ENCODE measurements at regions not wholly inside any gene's neighbourhood (a gene's known extent, or its start where the extent isn't known, plus 50 kb on each side); places are given as distances from the start of the nearest gene placed in this dataset.

GRCh38 chr3:191944835-191945234, 483.9 kb downstream of the PYDC2 start:
- H3K36me3 Mint-ChIP-seq (ENCODE audit: low read depth): no peaks in the 10 kb centered on the region
- Histone ChIP-seq H3K4me1 (ENCODE audit: insufficient read depth, low read length) (no peaks in the 10 kb centered on the region), H3K27me3 (ENCODE audit: control insufficient read depth in 1 of 2, insufficient read depth in 2 of 2, low read length in 2 of 2) (no peaks in the 10 kb centered on the region), H3K27ac (ENCODE audit: low read depth in 1 of 2, low read length in 2 of 2) (no peak overlapping the region), H3K4me3 (ENCODE audit: low read length) (no peak overlapping the region), H3K9me3 (ENCODE audit: control insufficient read depth in 1 of 2, insufficient read depth in 1 of 2, low read length in 2 of 2) (peaks cover 0 to 4% of the 10 kb centered on the region in 2 experiments), H3K36me3 (ENCODE audit: insufficient read depth, low read length) (no peaks in the 10 kb centered on the region)
- ATAC-seq (ENCODE audit: poor library complexity) (no peak), DNase-seq (no peak)
- ChIA-PET POLR2A (no interaction called here), CTCF (no interaction called here)
- no peaks in the 10 kb centered on the region for H3K27me3 Mint-ChIP-seq
- no peak overlapping the region for H3K27ac Mint-ChIP-seq
- no peak for TF ChIP-seq CTCF (IDR thresholded peaks at IDR 0.05)
- intact Hi-C loops (cut with DNase I, micrococcal nuclease): no loop called here
- no peak overlapping the region for H3K4me3 Mint-ChIP-seq
- peaks cover 2% of the 10 kb centered on the region for H3K9me3 Mint-ChIP-seq
- H3K4me1 Mint-ChIP-seq (ENCODE audit: low read depth): no peaks in the 10 kb centered on the region

- H3K27ac Mint-ChIP-seq: no peak overlapping the region
- H3K4me3 Mint-ChIP-seq: no peak overlapping the region
- intact Hi-C loops (cut with DNase I, micrococcal nuclease): no loop called here
- H3K4me1 ChIP-seq (ENCODE audit: insufficient read depth, low read length): no peaks in the 10 kb centered on the region
- POLR2A ChIA-PET: no interaction called here
- CTCF ChIA-PET: no interaction called here
- no peak for ATAC-seq (ENCODE audit: poor library complexity)
- H3K27ac ChIP-seq (ENCODE audit: low read depth in 1 of 2, low read length in 2 of 2): no peak overlapping the region
- H3K9me3 Mint-ChIP-seq: peaks cover 2% of the 10 kb centered on the region
- DNase-seq: no peak
- TF ChIP-seq CTCF (IDR thresholded peaks at IDR 0.05): no peak
- H3K36me3 ChIP-seq (ENCODE audit: insufficient read depth, low read length): no peaks in the 10 kb centered on the region
- H3K4me1 Mint-ChIP-seq (ENCODE audit: low read depth): no peaks in the 10 kb centered on the region
- no peak overlapping the region for H3K4me3 ChIP-seq (ENCODE audit: low read length)
- H3K36me3 Mint-ChIP-seq (ENCODE audit: low read depth): no peaks in the 10 kb centered on the region
- no peaks in the 10 kb centered on the region for H3K27me3 Mint-ChIP-seq
- H3K9me3 ChIP-seq (ENCODE audit: control insufficient read depth in 1 of 2, insufficient read depth in 1 of 2, low read length in 2 of 2): peaks cover 0 to 8% of the 10 kb centered on the region in 2 experiments
- no peaks in the 10 kb centered on the region for H3K27me3 ChIP-seq (ENCODE audit: control insufficient read depth in 1 of 2, insufficient read depth in 2 of 2, low read length in 2 of 2)
Measured at GRCh38 chr3:191952186-191952585, 491.2 kb downstream of the PYDC2 start.

- H3K36me3 ChIP-seq (ENCODE audit: insufficient read depth, low read length): no peaks in the 10 kb centered on the region
- no peaks in the 10 kb centered on the region for H3K36me3 Mint-ChIP-seq (ENCODE audit: low read depth)
- no peak overlapping the region for H3K27ac ChIP-seq (ENCODE audit: low read depth in 1 of 2, low read length in 2 of 2)
- H3K27ac Mint-ChIP-seq: no peak overlapping the region
- DNase-seq (peak in 1 of 14 experiments; percentile 5), ATAC-seq (ENCODE audit: poor library complexity) (no peak)
- H3K4me1 ChIP-seq (ENCODE audit: insufficient read depth, low read length): no peaks in the 10 kb centered on the region
- no peak overlapping the region for H3K4me3 Mint-ChIP-seq
- H3K27me3 Mint-ChIP-seq: no peaks in the 10 kb centered on the region
- peaks cover 2% of the 10 kb centered on the region for H3K9me3 Mint-ChIP-seq
- H3K27me3 ChIP-seq (ENCODE audit: control insufficient read depth in 1 of 2, insufficient read depth in 2 of 2, low read length in 2 of 2): no peaks in the 10 kb centered on the region
- POLR2A ChIA-PET: no interaction called here
- no peak for TF ChIP-seq CTCF (IDR thresholded peaks at IDR 0.05)
- H3K4me1 Mint-ChIP-seq (ENCODE audit: low read depth): no peaks in the 10 kb centered on the region
- intact Hi-C loops (cut with DNase I, micrococcal nuclease): no loop called here
- no peak overlapping the region for H3K4me3 ChIP-seq (ENCODE audit: low read length)
- peaks cover 0 to 8% of the 10 kb centered on the region in 2 experiments for H3K9me3 ChIP-seq (ENCODE audit: control insufficient read depth in 1 of 2, insufficient read depth in 1 of 2, low read length in 2 of 2)
- CTCF ChIA-PET: no interaction called here
Measured at GRCh38 chr3:191952609-191953008, 491.6 kb downstream of the PYDC2 start.
